WTC11 (cell line): ENCODE measurements at regions not wholly inside any gene's neighbourhood (a gene's known extent, or its start where the extent isn't known, plus 50 kb on each side); places are given as distances from the start of the nearest gene placed in this dataset.

Experiments
- ATF3 ChIP-seq: sonication (generic); formaldehyde crosslinking; conservative IDR thresholded peaks from 2 replicates; pipeline ENCODE4 v1.8.1; 2022; ENCODE audit warnings: mild to moderate bottlenecking, missing genetic modification reagents
- CBFB ChIP-seq: sonication (generic); formaldehyde crosslinking; IDR thresholded peaks from 2 replicates; pipeline ENCODE4 v1.8.1; 2022; ENCODE audit warnings: mild to moderate bottlenecking, low read depth, missing genetic modification reagents
- CTCF ChIP-seq: fragments of 200-600 bp; IDR thresholded peaks from 2 replicates; pipeline ENCODE4 v1.8.0; 2022; ENCODE audit warnings: antibody characterized with exemption
- E2F4 ChIP-seq: sonication (generic); formaldehyde crosslinking; IDR thresholded peaks from 2 replicates; pipeline ENCODE4 v1.8.1; 2022; ENCODE audit warnings: low read depth, mild to moderate bottlenecking, moderate library complexity, missing genetic modification reagents, borderline replicate concordance
- ERG ChIP-seq: fragments of 250-450 bp; sonication (Bioruptor Pico); IDR thresholded peaks from 2 replicates; pipeline ENCODE4 v1.8.0; 2021; ENCODE audit warnings: mild to moderate bottlenecking
- ESRRA ChIP-seq: sonication (generic); formaldehyde crosslinking; IDR thresholded peaks from 2 replicates; pipeline ENCODE4 v1.8.1; 2022; ENCODE audit warnings: mild to moderate bottlenecking, missing genetic modification reagents, borderline replicate concordance
- GRHL2 ChIP-seq: fragments of 250-450 bp; sonication (Bioruptor Pico); IDR thresholded peaks from 2 replicates; pipeline ENCODE4 v1.8.0; 2022; ENCODE audit warnings: mild to moderate bottlenecking, moderate library complexity; ENCODE audit not compliant: insufficient replicate concordance, severe bottlenecking
- TP53 ChIP-seq: sonication (generic); formaldehyde crosslinking; IDR thresholded peaks from 2 replicates; pipeline ENCODE4 v1.8.1; 2023; ENCODE audit warnings: mild to moderate bottlenecking, missing genetic modification reagents
- USF2 ChIP-seq: sonication (generic); formaldehyde crosslinking; IDR thresholded peaks from 2 replicates; pipeline ENCODE4 v1.8.1; 2023; ENCODE audit warnings: mild to moderate bottlenecking, missing genetic modification reagents, moderate library complexity
- ZNF416 ChIP-seq: fragments of 250-450 bp; sonication (Bioruptor Pico); IDR thresholded peaks from 2 replicates; pipeline ENCODE4 v1.9.0; 2021; ENCODE audit warnings: mild to moderate bottlenecking, inconsistent platforms

GRCh38 chr11:29032384-29033149 lies 924.4 kb downstream of the METTL15 start:
- TF ChIP-seq ZNF416 (CRISPR knock-in tag) (no peak), ESRRA (CRISPR knock-in tag) (no peak), CBFB (CRISPR knock-in tag) (no peak), ERG (CRISPR knock-in tag) (no peak), CTCF (no peak), GRHL2 (CRISPR knock-in tag) (no peak), E2F4 (CRISPR knock-in tag) (no peak), ATF3 (no peak), USF2 (CRISPR knock-in tag) (no peak), TP53 (CRISPR knock-in tag) (no peak)
